ENCODE measurements at regions not wholly inside any gene's neighbourhood (a gene's known extent, or its start where the extent isn't known, plus 50 kb on each side); places are given as distances from the start of the nearest gene placed in this dataset.
A peak's percentile ranks its signal among the peaks of the same experiment; 100 is the strongest.
"Not testable (repeated sequence)": the region's sequence is repeated elsewhere in the genome, so short reads cannot be mapped to it uniquely, and the experiment has no call there.

DNA sequence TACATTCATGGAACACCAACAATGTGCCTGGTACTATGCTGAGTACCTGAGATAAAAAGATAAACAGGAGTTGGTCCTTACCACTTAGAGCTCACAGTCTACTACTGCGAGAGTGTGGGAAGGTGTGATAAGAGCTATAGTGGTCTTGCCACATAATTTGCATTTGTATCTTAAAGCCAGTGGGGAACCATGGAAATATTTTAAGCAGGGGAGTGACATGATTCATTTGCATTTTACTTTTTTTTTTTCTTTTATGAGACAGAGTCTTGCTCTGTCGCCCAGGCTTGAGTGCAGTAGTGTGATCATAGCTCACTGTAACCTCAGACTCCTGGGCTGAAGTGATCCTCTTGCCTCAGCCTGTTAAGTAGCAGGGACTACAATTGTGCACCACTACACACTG is 53.6 kb downstream of the SRGAP2 start:
- not testable (repeated sequence) for DNase-seq

DNA sequence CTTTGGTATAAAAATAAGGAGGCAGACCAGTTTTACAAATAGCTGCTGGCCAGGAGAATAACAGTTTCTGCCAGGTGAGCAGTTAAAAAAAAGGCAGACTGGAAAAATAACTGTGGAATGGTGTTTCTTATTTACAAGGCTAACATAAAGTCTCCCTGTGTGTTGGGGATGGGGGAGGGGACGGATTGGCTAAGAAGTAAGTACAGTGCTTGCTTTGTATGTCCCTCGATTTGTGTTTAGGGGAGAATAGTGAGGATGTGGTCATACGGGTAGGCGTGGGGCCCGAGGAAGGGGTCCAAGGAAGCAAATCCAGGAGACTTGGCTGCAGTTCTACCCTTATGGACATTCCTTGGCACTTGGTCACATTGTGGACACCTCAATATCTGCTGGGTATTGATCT is 58.1 kb downstream of the SRGAP2 start:
- not testable (repeated sequence) for DNase-seq

DNA sequence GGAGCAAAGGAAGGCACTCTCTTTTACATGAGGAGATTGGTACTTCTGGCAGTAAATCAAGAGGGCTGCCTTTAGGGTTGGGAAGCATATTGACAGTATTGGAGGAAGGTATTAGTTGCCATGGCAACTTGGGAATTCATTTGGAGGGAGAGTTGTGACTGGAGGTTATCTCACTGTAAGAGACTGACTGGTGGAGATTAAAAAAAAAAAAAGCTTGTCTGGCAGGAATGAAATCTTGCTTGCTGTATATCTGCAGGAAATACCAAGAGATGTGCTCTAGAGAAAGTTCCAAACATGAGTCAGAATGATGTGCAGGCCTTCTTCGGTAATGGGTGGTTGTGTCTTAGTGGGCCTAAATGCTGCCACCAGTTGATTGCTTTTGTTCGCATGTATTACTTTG is 59.1 kb downstream of the SRGAP2 start:
- DNase-seq, result not testable (repeated sequence)

DNA sequence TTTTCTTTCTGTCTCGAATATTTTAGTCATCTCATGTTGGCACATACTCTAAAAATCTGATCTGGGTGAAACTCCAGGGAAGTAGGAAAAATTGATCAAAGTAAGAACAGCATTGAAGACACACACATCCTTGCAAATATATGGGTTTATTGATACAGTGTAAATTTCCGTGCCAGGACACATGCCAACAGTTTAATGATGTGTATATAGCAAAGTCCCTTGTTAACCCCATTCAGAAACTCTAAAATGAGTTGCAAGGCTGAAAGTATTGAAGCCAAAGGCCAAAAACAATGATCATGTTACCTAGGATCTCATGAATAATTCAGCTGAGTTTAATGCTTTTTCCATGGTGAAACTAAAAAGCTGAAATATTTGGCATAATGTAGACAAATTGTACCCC is 61.6 kb downstream of the SRGAP2 start:
- not testable (repeated sequence) for DNase-seq

DNA sequence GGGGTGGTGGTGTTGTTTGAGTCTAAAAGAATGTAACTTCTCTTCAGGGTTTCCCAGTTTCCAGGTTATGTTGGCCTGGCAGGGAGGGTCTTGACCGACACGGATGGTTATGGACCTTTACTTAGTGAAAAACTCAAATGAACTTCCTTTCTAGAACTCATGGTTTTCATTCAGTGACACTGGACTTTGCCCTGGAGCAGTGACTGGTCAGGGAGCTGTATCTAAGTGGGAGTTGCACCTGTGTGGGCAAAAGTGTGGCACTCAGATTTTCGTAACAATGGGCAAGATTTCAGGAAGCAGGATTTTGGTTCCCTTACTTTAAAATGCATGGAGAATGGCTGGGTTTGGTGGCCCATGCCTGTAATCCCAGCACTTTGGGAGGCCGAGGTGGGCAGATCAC is 67.8 kb downstream of the SRGAP2 start:
- not testable (repeated sequence) for DNase-seq

DNA sequence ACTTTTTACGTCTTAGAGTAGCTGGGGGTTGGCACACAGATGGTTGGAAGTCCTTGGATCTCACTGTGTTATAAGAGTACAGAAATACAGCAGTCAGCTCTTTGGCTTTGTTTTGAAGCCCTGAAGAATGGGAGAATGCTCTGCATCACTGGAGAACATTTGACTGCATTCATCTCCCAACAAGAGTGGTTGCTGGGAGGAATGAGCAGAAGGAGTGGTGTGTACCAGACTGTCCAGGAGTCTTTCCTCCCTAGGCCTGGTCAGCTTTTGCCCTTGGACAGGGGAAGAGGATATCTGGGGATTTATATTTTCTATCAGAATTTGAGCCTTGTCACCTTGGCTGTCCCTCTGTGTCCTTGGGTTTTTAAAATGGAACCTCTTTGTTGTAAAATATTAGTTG is 69.8 kb downstream of the SRGAP2 start:
- not testable (repeated sequence) for DNase-seq

DNA sequence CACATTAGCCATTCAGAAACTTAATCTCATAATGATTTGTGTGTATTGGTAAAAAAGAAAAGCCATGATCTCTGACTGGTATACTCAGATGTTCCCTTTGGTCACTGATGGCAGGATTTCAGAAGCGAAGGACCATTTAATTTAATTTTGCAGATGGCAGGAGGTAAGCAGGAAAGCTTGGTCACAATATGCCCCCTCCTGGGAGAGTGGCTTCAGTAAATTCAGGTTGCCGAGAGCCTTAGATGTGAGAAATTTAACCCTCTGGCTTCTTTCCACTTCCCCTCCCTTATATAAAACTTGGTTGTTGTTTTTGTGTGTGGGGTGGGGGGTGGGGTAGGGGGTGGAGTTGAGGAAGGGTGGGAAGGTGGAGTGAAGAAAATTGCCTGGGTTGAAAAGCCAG is 72.8 kb downstream of the SRGAP2 start:
- DNase-seq, result not testable (repeated sequence)

DNA sequence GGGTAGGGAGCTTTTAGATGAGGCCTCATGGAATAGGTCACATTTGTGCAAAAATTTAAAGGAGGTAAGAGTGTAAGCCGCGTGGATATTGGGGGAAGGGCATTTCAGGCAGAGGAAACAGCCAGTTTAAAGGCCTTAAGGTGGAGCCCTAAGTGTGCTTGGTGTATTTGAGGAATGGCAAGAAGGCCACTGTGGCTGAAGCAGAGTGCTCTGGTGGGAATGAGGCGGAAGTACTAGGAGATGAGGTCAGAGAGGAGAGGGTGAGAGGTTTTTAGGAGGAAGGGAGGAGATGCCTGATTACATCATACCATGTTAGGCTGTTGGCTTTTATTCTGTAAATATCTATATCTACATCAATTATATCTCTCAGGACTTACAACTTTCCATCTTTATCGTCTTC is 75.3 kb downstream of the SRGAP2 start:
- DNase-seq, result peak; percentile 13

DNA sequence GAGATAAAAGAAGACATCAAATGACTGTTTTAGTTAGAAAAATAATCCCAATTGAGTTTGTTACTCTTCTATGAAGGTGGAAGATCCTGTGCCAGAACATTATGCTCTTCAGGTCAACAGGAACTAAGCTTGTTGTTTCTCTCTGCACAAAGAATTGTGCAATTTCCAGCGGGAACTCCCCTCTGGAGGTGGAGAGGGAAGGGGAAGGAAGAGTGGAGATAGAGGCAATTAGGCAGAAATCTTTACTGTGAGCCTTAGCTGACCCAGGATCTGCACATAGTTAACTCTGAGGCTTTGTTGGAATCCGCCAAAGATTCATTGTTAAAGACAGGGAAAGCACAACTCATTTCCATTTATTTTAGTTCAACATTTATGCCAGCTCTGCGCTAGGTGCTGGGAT is 77.3 kb downstream of the SRGAP2 start:
- DNase-seq, result not testable (repeated sequence)

DNA sequence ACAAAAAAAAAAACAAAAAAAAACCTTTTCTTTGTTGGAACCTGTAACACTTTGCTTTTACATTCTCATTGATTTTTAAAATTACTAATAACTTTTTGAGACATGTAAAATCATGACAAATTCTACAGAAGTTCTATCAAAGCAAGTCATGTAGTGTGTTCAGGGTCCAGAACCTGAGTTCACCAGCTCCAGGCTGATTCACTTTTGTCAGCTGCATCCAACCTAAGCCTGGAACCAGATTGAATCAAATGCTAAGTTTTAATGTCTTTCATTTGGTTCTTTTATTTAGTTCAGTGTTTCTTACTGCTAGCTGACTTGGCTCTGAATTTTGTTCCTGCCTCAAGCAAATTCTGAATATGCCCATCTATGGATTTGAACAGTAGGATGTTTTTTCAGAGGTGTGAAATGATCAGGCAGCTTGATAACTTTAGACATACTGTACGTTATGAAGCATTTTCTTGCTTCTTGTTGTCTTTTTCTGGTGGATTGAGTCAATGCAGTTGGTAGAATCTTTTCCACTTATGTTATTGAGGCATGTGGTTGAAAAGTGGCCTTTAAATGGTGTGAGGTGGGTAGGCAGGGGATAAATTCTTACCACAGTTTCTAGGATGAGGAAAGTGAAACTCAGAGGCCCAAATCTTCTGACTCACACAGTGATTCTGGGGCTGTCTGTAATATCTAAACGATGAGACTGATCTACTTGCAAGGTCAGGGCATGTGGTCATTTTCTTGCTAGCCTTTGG is 78.7 kb downstream of the SRGAP2 start:
- not testable (repeated sequence) for DNase-seq

DNA sequence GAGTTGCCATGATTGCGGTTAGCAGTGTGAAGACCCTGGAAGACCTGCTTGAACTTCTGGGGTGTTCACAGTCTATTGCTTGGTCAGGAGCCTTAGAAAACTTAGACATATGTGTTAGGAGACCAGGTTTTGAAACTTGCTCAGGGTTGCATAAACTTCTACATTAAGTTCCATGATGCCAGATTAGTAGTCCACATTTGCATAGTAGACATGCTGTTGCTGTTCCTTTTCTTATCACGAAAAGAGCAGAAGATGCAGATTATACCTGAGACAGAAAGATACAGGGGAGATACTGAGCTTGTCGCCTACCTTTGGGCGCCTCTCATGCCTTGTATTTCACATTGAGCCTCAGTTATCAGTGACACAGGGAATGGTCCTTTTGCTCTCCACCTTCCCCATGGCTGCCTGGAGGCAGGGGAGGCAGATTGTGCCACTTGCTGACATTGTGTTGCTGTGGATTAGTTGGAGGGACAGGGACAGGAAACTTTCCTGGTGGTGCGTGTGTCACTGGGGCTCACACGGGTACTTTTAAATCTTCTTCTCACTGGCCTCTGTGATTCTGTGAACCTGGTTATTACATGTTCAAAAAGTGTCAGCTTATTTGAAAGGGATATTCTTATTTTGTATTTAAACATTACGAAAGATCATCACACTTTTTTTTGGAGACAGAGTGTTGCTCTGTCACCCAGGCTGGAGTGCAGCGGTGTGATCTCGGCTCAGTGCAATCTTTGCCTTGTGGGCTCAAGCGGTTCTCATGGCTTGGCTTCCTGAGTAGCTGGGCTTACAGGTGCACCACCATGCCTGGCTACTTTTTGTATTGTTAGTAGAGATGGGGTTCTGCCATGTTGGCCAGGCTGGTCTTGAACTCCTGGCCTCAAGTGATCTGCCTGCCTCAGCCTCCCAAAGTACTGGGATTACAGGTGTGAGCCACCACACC is 82.0 kb downstream of the SRGAP2 start:
- DNase-seq, result not testable (repeated sequence)

DNA sequence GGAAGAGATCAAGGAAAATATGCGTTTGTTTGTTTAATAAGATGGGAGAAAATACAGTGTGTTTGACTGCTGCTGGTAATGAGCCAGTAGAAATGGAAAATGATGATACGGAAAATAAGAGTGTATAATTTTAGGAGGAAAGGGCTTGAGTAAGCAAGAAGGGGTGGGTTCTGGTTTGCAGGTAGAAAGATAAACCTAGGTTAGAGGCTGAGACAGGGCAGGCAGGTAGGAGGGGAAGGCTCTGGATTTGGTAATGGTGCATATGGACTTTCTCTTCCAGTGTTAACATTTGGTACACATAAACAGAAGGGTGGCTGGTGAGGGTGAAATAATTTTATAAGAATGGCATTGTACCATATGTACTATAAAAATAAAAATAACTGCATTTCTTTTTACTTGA is 84.4 kb downstream of the SRGAP2 start:
- not testable (repeated sequence) for DNase-seq

DNA sequence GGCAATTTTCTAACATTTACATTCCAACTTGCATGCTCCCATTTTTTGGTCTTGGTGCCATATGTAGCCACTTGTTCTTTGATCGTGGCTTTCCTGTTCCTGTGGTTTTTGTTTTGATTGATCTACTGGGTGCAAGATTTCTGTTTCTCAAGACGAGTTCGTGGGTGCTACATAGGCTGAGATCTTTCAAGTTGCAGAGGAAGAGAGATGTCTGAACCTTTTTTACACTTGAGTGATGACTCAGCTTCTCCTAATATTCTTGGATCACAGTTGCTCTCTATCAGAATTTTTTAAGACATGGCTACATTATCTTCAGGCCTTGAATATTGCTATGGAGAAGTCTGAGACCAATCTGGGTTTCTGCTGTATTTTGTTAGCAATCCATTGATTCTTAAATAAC is 85.1 kb downstream of the SRGAP2 start:
- not testable (repeated sequence) for DNase-seq

DNA sequence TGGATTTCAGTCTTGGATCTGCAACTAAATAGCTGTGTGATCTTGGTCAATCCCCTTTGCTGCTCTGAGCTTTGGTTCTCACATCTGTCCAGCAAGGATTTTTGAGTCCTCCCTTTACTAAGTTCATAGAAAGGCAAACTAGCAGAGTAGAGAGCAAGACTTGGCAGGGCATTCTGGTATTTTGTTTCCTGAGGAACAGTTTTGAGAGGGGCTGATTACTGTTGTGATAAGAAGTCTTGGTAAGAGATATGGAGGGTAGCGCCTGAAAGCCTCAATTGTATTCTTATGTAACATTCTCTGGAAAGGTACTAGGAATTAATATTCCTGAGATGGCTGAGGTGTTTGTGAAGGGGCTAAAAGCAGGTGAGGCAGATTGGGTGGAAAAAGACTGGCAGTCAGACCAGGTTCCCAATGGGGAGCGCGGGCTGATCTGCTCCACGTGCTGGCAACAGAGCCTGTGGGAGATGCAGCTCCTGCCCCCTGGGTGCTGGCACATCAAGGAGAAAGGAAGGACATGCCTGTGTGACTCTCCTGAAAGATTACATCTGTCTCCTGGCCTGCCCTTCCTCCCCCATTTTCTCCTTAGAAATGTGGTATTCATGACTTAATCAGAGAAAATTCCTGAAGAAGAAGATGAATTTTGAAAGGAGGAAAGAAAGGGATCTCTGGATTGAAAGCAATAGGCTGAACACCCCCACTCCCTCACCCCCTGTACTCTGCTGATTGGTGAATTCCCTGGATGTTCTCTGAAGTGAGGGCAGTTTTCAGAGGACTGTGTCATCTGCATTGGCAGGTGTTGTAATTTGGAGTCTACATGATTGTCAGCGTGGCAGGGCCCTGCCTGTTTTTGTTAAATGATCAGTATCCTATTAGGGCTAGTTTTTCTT is 94.0 kb downstream of the SRGAP2 start:
- not testable (repeated sequence) for DNase-seq

DNA sequence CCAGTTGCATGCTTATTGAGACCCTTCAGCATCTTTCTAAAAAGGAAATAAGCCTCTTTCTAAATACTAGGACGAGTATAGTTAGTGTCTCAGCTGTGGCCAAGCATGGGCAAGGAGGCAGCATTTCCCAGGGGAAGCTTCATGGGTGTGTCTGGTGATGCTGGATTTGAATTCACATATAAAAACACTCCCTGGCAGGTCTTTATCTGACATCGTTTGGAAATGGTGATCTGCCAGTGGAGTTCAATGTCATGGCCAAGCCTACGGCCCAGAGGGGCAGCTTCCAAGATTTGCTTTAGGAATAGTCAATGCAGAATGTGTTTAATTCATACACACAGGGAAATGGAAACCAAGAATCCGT is 94.7 kb downstream of the SRGAP2 start:
- not testable (repeated sequence) for DNase-seq

DNA sequence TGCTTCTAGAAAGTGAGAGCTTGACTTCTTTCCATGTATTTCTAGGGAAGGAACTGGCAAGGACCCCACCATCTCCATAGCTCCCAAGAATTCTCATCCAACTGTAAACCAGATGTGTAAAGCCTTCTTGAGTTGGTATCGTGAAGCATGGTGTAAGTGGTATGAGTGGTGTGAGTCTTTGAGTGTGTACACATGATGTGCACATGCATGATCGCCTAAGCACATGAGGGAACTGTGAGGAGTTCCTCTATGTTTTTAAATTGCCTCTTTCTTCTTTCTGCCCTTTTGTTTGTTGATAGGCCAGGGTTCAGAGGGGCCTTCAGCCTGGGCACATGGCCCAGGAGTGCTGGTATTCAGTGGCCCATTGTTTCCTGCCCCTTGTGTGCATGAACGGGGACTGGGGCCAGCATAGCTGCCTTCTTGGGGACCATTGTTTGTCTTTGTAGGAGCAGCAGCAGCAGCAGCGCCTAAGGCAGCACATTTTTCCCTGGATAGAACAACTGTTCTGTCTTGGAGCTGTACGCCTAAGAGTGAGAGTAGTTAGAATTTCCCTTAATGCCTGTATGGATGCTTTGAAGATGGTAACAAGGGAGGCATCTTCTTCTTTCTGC is 95.9 kb downstream of the SRGAP2 start:
- DNase-seq, result not testable (repeated sequence)

DNA sequence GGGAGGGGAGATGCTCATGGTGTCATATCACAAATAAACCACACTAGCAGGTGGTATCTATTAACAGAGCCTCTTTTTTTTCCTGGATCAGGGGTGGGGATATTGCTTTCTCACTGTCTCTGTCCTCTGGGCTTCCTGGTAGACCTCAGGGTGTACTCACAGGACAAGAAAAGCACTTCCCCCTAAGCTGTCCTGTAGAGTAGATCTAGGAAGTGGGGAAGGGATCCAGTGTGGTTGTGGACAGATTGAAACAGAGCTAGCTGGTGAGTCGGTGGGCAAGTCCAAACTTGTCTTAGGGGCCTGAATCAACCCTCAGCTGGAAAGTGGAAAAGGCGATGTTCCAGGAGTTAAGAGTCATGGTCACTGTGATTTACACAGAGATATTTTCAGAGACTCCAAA is 96.6 kb downstream of the SRGAP2 start:
- DNase-seq, result not testable (repeated sequence)

DNA sequence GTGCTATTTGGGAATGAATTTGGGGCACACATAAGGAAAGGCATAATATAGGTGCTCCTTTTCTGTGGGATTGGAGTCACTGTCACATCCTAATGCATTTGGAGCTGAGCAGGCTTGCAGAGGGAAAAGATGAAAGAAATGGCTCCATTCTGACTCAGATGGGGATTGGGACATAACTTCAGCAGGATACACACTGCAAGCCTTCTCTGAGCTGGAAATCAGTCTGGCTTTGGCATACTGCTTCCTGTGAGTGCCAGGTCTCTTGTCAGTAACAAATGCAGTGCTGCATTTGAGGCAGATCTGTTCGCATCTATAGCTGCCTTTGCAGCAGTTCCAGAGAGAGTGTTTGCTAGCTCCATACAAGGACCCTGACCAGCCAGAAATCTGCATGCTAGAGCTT is 98.7 kb downstream of the SRGAP2 start:
- peak; percentile 38 for DNase-seq

DNA sequence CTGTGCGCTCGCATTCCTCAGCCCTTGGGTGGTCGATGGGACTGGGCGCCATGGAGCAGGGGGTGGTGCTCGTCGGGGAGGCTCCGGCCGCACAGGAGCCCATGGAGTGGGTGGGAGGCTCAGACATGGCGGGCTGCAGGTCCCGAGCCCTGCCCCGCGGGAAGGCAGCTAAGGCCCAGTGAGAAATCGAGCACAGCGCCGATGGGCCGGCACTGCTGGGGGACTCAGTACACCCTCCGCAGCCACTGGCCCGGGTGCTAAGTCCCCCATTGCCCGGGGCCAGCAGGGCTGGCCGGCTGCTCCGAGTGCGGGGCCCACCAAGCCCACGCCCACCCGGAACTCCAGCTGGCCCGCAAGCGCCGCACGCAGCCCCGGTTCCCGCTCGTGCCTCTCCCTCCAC is 104.1 kb downstream of the SRGAP2 start:
- not testable (repeated sequence) for DNase-seq

DNA sequence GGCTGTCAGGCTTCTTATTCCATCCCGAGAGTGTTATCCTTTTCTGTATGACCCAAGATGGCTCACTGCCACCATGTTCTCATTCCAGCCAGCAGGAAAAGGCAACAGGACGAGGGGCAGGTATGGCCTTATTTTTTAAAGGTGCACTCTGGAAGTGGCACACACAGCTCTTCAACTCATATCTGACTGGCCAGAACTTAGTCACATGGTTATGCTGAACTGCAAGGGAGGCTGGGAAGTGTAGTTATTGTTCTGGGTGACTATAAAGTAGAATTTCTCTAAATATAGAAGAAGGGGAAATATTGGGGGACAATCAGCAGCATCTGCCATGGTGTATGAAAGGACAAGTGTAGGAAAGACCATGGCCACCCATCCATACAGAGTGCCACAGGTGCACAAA is 107.6 kb downstream of the SRGAP2 start:
- not testable (repeated sequence) for DNase-seq

DNA sequence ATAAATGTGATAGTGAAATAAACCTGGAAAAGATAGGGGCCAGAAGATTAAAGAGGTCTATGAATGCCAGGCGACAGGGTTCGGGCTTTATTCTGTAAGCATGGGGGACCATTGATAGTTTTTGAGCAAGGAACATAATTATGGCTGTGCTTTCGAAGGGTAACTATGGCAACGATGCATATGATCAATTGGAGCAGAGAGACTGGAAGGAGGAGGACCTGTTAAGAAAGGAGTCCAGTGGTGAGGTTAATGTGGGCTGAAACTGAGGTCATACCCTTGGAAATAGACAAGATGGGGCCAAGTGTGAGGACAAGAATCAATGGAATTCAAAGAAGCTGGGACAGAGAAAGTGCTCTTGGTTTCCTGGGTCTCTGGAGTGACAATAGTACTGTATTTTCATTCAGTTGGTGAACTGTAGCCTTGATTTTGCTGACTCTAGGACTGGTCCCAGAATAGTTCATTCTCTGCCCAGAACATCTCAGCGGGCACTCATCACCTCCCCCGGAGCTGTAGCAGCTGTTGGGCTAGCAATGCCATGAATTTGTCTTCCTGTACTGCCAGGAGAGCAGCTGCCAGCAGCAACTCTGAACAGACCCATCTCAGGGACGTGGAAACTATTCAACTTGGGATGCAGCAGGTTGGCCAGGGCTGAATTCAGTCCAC is 108.4 kb downstream of the SRGAP2 start:
- DNase-seq, result peak; percentile 13

DNA sequence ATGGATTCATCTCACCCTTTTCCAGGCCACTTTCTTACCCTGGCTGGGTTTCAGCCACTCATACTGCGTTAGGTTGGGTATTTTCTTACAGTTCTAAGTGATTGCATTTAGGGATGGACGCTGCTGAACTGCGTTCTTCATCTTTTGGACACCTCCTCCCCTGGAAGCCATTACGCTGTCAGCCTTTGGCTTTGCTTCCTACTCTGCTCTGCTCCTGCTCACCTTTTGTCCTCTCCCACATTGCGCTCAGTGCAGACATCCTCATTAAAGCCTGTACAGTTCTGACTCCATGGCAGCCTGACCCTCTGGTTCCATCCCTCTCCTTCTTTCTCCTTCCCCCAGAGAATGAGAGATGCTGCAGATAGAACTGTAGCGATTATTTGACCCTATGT is 108.9 kb downstream of the SRGAP2 start:
- not testable (repeated sequence) for DNase-seq
